Non-pigmented ciliary epithelial cell (primary cell): ENCODE measurements at regions not wholly inside any gene's neighbourhood (a gene's known extent, or its start where the extent isn't known, plus 50 kb on each side); places are given as distances from the start of the nearest gene placed in this dataset.
A peak's percentile ranks its signal among the peaks of the same experiment; 100 is the strongest.
"Not testable (repeated sequence)": the region's sequence is repeated elsewhere in the genome, so short reads cannot be mapped to it uniquely, and the experiment has no call there.

Source experiments
- DNase-seq: peaks from one replicate; pipeline ENCODE4 v3.0.0-alpha.2; 2010; ENCODE audit warnings: low read depth

DNA sequence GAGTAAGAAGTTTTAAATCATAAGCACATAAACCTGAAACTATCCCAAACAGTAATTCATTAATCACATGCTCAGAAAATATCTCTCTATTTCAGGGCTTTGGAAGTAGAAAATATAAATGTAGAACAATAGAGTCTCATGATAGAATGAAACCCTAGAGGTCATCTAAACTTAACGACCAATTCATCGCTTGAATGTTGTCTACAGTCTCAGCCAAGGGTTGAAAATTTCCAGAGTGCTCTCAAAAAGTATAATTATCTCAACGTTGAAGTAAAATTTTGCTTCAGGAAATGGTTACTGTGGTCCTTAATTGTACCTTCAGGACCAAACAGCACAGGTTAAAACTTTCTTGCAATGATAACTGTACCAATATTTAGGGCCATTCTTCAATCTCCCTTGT lies 1053.6 kb upstream of the SEL1L start:
- no peak for DNase-seq

DNA sequence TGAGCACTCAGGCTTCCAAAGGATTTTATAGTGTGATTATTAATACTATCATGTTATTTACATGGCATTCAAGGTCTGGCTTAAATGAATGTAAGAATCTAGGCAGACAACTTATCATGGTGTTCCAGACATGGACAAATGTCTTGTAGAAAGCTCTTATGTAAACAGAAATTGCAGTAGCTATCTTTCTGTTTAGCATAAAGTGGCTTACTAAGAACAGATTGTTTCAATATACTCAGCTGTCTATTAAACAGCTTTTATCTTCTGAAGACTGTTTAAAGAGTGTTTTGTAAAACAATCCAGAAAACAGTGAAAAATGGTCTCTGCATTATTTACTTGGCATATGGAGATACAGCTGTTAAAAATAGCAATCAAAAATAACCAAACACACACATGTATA lies 1061.8 kb upstream of the SEL1L start:
- no peak for DNase-seq

- DNase-seq = no peak
These were observed 1069.1 kb upstream of the SEL1L start for GRCh38 chr14:82602794-82603193.

DNA sequence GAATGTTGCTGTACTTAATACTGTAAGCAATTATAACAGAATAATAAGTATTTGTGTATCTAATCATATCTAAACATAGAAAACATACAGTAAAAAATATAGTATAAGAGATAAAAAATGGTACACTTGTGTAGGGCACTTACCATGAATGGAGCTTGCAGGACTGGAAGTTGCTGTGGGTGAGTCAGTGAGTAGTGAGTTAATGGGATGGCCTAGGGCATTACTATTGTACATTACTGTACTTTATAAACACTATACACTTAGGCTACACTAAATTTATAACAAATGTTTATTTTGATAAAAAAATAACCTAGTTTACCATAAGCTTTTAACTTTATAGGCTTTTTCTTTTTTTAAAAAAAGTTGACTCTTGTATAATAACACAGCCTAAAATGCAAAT lies 1071.2 kb upstream of the SEL1L start:
- DNase-seq = no peak

- DNase-seq = no peak
These were observed 1088.3 kb upstream of the SEL1L start for GRCh38 chr14:82621881-82622450.

GRCh38 chr14:82626156-82627066 lies 1092.8 kb upstream of the SEL1L start:
- no peak for DNase-seq

GRCh38 chr14:82635915-82636314 lies 1102.3 kb upstream of the SEL1L start:
- no peak for DNase-seq

DNA sequence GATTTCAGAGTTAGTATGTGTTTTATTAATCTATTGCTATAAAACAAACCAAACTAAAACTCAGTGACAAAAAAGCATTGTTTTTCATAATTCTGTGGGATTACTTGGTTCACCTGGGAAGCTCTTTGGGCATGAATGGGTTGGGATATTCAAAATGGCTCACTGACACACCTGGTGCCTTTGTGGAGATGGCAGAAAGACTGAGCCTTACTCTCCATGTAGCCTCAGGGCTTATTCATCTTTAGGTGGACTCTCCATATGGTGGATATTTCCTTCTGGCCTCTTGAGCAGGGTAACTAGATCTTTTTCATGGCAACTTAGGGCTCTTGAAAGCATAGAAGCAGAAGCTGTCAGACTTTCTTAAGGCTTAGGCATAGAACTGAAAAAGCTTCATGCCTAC lies 1102.8 kb upstream of the SEL1L start:
- no peak for DNase-seq

DNA sequence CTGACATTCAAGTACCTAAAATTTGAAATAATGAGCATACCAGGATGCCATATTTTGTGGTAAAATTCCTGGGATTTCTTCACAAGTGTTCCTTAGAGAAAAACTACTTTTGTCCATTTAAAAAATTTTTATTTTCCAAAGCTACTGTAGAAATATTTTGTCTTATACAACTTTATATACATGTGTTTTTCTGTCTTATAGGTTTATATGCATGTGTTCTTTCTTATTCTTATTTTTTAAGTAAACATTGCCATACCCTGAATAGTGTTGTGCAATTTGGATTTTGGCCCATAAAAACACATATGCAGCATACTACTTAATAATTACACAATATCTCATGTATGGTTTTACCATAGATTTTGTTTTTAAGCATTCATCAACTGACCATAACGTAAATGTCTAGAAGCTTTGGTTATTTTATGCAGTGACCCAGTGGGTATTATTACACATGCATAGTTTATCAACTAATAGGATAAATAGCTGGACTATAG lies 1107.4 kb upstream of the SEL1L start:
- DNase-seq = no peak

- DNase-seq = no peak
These were observed 1108.8 kb upstream of the SEL1L start for GRCh38 chr14:82642425-82642824.

DNA sequence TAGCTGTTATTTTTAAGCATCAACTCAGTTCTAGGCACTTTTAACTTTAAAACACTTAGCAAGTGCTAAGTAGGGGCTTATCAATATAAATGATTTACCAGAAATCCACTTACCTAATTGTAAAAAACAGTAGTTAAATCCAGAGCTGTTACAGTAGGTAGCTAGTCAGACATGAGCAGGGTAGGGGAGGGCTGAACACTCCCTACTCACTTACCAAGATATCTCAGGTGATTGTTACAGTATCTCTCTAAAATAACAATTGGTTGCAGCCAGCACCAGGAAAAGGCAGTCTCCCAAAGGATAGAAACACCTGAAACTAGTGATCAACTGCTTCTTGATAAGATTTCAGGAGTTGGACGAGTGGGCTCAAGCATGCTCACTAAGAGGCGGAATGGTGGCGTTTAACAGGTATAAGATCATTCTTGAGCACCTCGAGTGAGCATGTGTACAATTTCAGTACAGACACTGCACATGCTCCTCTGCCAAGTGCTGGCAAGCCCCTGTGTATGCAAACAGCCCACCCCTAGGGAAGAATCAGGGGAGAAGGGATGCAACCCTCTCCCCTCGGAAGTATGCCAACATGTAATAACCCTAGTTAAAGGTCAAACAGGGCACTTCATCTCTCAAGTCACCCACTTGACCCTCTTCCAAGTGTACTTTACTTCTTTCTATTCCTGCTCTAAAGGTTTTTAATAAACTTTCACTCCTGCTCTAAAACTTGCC lies 1113.6 kb upstream of the SEL1L start:
- DNase-seq = no peak

- DNase-seq = no peak
These were observed 1122.1 kb upstream of the SEL1L start for GRCh38 chr14:82655770-82656169.

GRCh38 chr14:82657186-82657675 lies 1123.6 kb upstream of the SEL1L start:
- no peak for DNase-seq

- no peak for DNase-seq
These were observed 1127.6 kb upstream of the SEL1L start for GRCh38 chr14:82661258-82661657.

GRCh38 chr14:82667006-82667405 lies 1133.4 kb upstream of the SEL1L start:
- no peak for DNase-seq

GRCh38 chr14:82667501-82667900 lies 1133.8 kb upstream of the SEL1L start:
- no peak for DNase-seq

GRCh38 chr14:82676403-82676802 lies 1142.8 kb upstream of the SEL1L start:
- no peak for DNase-seq

DNA sequence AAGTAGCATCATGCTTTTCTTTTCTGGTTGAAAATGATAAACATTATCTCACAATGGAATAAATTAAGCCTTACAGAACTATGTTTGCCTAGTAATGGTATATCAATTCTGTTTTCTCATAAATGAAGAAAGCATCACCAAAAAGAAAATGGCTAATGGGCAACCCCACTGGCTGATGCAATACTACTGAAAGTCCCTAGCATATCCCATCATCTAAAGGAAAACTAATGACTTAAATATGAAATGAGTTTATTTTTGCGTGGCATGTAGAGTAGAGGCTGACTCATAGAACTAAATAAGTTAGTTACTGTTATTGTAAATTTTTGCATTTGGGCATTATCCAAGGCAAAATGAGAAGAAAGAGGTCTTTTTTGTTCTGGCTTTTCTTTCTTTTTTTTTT lies 1156.3 kb upstream of the SEL1L start:
- no peak for DNase-seq

DNA sequence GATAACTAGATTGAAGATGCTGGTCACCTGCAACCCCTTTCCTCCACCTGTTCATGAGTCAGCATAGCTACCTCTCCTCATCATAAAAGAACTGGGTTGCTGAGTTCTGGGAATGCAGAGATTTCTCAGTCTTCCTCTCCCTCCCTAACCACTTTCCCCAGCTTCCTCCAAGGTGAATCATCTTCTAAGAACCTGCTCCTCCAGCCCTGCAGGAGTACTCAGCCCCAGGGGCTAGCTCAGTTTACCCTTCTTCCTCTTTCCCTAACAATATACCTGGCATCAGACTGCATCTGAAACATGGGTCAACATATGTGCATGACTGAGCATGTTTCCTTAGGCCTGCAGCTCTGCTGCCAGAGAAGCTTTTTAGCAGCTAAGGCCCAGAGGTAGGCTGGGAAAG lies 1157.5 kb upstream of the SEL1L start:
- DNase-seq = not testable (repeated sequence)

DNA sequence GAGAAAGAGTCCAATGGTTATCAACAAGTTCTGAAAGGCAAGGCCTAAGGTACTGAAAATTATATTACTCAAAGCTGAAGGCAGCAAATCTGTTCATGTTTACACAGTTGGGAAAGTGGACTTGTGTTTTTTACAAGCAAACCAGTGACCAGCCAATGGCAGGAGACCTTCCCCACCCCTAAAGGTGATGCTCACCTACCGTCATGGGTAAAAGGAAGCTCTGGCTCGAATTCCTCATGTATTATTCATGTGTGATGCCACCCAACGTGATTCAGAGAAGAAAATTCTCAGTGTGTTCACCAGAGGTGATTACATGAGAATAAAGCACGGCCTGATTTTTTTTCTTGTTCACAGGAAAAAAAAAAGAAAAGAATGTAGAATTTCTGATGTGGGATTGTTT lies 1161.2 kb upstream of the SEL1L start:
- no peak for DNase-seq

- no peak for DNase-seq
These were observed 1170.6 kb upstream of the SEL1L start for GRCh38 chr14:82704218-82704617.

DNA sequence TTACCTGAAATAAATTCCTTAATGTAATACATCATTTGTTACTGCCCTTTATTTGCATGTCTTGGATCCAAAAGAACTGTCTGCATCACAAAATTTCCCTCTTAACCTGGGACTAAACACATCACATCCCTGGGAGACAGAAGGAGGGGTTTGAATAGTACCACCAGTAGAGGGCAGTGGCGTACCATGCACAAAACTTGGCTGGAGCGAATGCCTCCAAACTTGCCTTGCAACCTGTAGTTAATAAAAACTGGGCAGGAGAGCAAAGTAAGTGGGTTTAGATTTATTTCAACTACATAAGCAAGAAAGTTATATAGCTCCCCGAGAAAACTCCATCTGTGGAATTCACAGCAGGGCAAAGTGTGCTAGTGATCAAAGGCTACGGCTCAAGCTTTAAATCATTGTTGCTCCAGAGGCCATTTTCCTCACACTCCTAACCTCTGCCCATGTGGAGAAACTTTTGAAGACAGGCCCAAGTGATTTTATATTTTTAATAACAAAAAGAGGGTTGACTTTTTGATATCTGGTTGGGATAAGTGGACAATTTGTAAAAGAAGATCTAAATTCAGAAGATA lies 1176.7 kb upstream of the SEL1L start:
- peak; percentile 32 for DNase-seq
